Hindlimb muscle (tissue), 1 donor: ENCODE measurements at regions not wholly inside any gene's neighbourhood (a gene's known extent, or its start where the extent isn't known, plus 50 kb on each side); places are given as distances from the start of the nearest gene placed in this dataset.
A peak's percentile ranks its signal among the peaks of the same experiment; 100 is the strongest.
"Not testable (repeated sequence)": the region's sequence is repeated elsewhere in the genome, so short reads cannot be mapped to it uniquely, and the experiment has no call there.

Experiments used
- DNase-seq: peaks from one replicate; pipeline ENCODE4 v3.0.0-alpha.2; 2013

- DNase-seq = no peak
Observed at GRCh38 chr7:65317372-65317771, 56.3 kb upstream of the ZNF92 start.

DNA sequence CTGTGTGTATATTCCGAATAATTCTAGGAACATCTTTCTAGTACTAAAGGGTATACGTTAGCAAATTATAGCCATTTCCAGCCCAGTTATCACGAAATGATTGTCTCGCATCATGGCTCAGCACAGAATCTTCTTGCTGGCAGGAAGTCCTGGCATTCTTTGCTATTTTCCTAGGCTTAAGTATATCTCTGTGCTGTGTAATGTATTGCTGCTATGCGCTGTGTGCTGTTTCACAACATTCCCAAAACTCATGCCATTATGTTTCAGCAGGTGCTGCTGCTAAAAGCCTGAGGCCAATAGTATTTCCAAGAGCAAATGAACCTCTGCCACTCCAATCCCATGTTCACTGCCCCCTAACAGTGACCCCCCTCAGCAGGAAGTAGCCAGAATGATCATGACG is 62.9 kb upstream of the ZNF92 start:
- DNase-seq = no peak

DNA sequence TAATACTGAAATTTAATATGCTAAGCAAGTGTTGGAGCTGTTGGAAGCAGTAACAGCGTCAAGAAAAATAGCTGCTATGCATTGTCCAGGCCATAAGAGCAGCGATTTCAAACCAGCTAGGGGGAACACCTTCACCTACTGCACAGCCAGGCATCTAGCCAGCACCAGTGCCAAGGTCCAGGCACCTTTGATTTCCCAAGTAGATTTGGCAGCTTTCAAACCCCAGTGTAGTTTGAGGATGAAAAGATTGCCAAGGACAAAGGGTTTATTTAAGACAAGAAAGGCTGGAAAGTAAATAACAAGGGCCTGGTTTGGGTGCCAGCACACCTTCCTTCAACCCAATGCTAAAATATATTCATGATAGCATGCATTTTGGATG is 65.4 kb upstream of the ZNF92 start:
- no peak for DNase-seq

DNA sequence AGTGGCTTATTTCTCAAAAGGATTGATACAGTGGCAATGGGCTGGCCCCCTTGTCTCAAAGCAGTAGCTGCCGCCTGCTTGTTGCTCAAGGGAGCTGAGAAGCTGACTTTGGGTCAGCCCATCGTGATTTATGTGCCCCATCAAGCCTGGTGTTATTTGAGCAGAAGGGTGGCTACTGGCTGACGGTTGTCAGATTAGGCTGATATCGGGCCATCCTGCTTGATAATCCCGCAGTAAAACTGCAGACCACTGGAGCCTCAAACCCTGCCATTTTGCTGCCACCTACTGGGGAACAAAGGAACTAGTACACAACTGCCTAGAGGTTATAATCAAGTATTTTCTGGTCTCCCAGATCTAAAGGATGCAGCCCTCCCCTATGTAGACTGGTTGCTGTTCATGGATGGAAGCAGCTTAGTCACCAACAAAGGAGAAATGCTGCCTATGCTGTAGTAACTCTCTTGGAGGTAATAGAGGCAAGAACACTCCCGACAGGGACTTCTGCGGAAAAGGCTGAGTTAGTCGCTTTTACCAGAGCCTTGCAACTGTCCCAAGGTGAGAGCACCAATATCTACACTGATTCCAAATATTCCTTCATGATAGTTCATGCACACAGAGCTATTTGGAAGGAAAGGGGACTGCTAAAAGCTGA is 65.9 kb upstream of the ZNF92 start:
- DNase-seq = peak; percentile 74

GRCh38 chr7:65304175-65304574 is 69.5 kb upstream of the ZNF92 start:
- DNase-seq = no peak

GRCh38 chr7:65302883-65303282 is 70.8 kb upstream of the ZNF92 start:
- no peak for DNase-seq

DNA sequence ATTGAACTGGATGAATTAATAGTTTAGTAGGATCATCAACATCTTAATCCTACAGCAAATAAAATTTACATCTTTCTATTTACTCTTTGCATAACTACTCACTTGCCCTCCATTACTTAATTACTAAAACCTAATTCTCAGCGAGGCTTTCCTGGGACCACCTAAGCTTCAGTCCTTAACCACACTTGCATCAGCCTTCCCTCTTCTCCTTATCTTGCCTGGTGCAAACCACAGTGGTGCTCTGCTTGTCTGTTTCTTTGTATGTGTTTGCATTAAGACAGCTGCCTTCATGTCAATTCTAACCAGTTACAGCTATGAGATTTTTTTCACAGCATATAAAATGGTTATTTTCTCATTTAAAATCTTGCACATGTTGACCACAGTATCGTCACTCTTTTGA is 72.6 kb upstream of the ZNF92 start:
- no peak for DNase-seq

DNA sequence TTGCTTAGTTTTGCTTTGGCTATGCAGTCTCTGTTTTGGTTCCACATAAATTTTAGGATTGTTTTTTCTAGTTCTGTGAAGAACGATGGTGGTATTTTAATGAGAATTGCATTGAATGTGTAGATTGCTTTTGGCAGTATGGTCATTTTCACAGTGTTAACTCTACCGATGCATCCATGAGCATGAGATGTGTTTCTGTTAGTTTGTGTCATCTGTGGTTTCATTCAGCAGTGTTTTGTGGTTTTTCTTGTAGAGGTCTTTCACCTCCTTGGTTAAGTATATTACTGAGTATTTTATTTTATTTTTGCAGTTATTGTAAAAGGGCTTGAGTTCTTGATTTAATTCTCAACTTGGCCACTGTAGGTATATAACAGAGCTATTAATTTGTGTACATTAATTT is 78.2 kb upstream of the ZNF92 start:
- no peak for DNase-seq

GRCh38 chr7:65290340-65290739 is 83.3 kb upstream of the ZNF92 start:
- not testable (repeated sequence) for DNase-seq

- DNase-seq = no peak
Observed at GRCh38 chr7:65287023-65287422, 86.6 kb upstream of the ZNF92 start.

- DNase-seq = no peak
Observed at GRCh38 chr7:65285906-65286864, 87.5 kb upstream of the ZNF92 start.

- not testable (repeated sequence) for DNase-seq
Observed at GRCh38 chr7:65285241-65285640, 88.4 kb upstream of the ZNF92 start.

- DNase-seq = no peak
Observed at GRCh38 chr7:65279795-65280194, 93.9 kb upstream of the ZNF92 start.

GRCh38 chr7:65276822-65277221 is 96.8 kb upstream of the ZNF92 start:
- DNase-seq = no peak

DNA sequence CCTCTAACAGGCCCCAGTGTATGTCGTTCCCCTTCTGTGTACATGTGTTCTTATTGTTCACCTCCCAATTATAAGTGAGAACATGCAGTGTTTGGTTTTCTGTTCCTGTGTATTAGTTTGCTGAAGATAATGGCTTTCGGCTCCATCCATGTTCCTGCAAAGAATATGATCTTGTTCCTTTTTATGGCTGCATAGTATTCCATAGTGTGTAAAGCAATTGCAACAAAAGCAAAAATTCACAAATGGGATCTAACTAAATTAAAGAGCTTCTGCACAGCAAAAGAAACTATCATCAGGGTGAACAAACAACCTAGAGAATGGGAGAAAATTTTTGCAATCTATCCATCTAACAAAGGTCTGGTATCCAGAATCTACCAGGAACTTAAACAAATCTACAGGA is 102.2 kb upstream of the ZNF92 start:
- not testable (repeated sequence) for DNase-seq

GRCh38 chr7:65269150-65269856 is 104.4 kb upstream of the ZNF92 start:
- DNase-seq = peak; percentile 62

GRCh38 chr7:65268782-65269149 is 104.9 kb upstream of the ZNF92 start:
- no peak for DNase-seq

DNA sequence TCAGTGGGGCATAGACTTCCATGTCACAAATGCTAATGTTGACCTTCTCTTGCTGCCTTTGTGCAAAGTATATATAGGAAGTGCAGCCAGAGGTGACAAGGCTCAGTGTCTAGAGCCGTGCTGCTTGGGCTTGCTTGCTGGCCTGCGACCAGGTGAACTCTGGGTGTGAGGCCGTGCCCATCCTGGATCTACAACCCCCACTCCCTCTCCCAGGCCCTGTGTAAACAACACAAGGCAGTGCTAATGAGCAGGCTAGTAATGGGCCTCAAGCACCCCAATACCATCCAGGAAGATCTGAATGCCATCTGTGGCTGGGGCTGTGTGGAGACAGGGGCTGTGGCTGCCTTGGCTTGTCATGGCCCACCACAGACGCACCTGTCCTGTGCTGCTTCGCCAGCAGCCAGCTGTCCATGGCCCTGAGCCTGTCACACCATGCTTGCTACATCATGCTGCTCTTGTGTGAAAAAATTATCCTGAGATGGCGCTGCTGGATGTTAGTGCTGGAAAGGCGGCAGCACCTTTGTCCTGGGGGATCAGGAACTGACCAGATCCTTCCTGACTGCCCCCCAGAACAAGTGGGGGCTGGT is 107.6 kb upstream of the ZNF92 start:
- DNase-seq = no peak

- no peak for DNase-seq
Observed at GRCh38 chr7:65264258-65264657, 109.4 kb upstream of the ZNF92 start.

- not testable (repeated sequence) for DNase-seq
Observed at GRCh38 chr7:65260673-65261072, 113.0 kb upstream of the ZNF92 start.

- DNase-seq = not testable (repeated sequence)
Observed at GRCh38 chr7:65259864-65260525, 113.7 kb upstream of the ZNF92 start.

DNA sequence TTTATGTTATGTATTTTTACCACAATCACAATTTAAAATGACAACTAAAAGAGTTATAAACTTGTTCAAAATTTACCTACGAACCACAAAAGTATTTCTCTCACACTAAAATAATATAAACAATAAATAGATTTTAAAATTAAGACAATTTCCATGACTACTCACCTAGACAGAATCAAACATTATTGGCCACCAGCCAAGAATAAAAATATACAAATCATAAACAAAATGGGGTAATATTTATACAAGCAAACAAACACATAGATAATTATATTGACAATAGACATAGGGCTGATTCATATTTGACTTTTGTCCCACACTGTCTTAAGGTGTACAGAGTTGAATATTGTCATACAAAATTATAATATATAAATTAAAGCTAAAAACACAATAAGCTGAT is 119.6 kb upstream of the ZNF92 start:
- DNase-seq = no peak
